RWPE2 (cell line): ENCODE measurements at regions not wholly inside any gene's neighbourhood (a gene's known extent, or its start where the extent isn't known, plus 50 kb on each side); places are given as distances from the start of the nearest gene placed in this dataset.

Experiments used
- ATAC-seq: fragments of 200-7000 bp; cut with Tn5 transposase; 3 replicates; pipeline ENCODE4 v1.9.1; 2021; ENCODE audit warnings: low read depth
- DNase-seq: peaks from one replicate; pipeline ENCODE4 v3.0.0-alpha.2; 2020; ENCODE audit warnings: low spot score
- H3K27ac ChIP-seq: fragments of 450-650 bp; 2 replicates; pipeline ENCODE4 v1.5.1; 2017; ENCODE audit warnings: mild to moderate bottlenecking; ENCODE audit not compliant: poor library complexity, severe bottlenecking
- H3K27me3 ChIP-seq: fragments of 250-450 bp; sonication (Bioruptor Pico); 2 replicates; pipeline ENCODE4 v1.5.1; 2021; ENCODE audit warnings: mild to moderate bottlenecking, moderate library complexity; ENCODE audit not compliant: insufficient read depth, poor library complexity, severe bottlenecking
- H3K36me3 ChIP-seq: fragments of 250-450 bp; sonication (Bioruptor Pico); 2 replicates; pipeline ENCODE4 v1.5.1; 2020; ENCODE audit warnings: low read depth, mild to moderate bottlenecking, moderate library complexity
- H3K4me1 ChIP-seq: fragments of 250-450 bp; sonication (Bioruptor Pico); 2 replicates; pipeline ENCODE4 v1.5.1; 2021; ENCODE audit warnings: mild to moderate bottlenecking, moderate library complexity; ENCODE audit not compliant: insufficient read depth, poor library complexity, severe bottlenecking
- H3K4me3 ChIP-seq: fragments of 250-450 bp; sonication (Bioruptor Pico); 2 replicates; pipeline ENCODE4 v1.5.1; 2021; ENCODE audit warnings: mild to moderate bottlenecking, moderate library complexity; ENCODE audit not compliant: severe bottlenecking
- H3K9me3 ChIP-seq: fragments of 250-450 bp; sonication (Bioruptor Pico); 2 replicates; pipeline ENCODE4 v1.5.1; 2021; ENCODE audit warnings: mild to moderate bottlenecking, moderate library complexity; ENCODE audit not compliant: severe bottlenecking
- TF ChIP-seq, protein P1 (sequence below): fragments of 450-650 bp; IDR thresholded peaks from one replicate; pipeline ENCODE4 v1.5.1; 2017; ENCODE audit warnings: mild to moderate bottlenecking, moderate library complexity; ENCODE audit not compliant: poor library complexity, severe bottlenecking

DNA sequence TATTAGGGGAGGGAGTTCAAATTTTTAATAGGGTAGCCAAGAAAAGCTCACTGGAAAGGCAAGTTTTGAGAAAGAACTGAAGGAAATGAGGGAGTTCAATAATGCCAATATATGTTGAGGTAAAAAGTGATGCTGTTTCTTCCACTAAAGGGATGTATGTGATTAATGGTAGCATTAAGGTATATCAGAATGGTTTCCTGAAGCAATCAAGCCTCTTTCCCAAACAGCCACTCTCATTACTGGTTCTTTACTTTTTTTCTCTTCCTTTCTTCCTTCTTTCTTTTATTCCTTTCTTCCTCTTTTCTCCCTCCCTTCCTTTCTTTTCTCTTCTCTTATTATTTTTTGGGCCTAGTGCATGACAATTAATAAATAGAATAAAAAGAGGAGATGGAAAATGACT is 433.5 kb downstream of the SATB2 start:
- Histone ChIP-seq H3K27ac (no peak overlapping the region), H3K9me3 (no peaks in the 10 kb centered on the region), H3K4me1 (no peaks in the 10 kb centered on the region), H3K36me3 (no peaks in the 10 kb centered on the region), H3K4me3 (no peak overlapping the region), H3K27me3 (no peaks in the 10 kb centered on the region)
- no peak for ATAC-seq
- TF ChIP-seq, protein P1, sequence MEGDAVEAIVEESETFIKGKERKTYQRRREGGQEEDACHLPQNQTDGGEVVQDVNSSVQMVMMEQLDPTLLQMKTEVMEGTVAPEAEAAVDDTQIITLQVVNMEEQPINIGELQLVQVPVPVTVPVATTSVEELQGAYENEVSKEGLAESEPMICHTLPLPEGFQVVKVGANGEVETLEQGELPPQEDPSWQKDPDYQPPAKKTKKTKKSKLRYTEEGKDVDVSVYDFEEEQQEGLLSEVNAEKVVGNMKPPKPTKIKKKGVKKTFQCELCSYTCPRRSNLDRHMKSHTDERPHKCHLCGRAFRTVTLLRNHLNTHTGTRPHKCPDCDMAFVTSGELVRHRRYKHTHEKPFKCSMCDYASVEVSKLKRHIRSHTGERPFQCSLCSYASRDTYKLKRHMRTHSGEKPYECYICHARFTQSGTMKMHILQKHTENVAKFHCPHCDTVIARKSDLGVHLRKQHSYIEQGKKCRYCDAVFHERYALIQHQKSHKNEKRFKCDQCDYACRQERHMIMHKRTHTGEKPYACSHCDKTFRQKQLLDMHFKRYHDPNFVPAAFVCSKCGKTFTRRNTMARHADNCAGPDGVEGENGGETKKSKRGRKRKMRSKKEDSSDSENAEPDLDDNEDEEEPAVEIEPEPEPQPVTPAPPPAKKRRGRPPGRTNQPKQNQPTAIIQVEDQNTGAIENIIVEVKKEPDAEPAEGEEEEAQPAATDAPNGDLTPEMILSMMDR = no peak
- DNase-seq = no peak

GRCh38 chr2:199019898-199020507 is 437.7 kb downstream of the SATB2 start:
- TF ChIP-seq, protein P1 = peak; percentile 59
- Histone ChIP-seq H3K36me3 (no peaks in the 10 kb centered on the region), H3K27ac (no peak overlapping the region), H3K9me3 (no peaks in the 10 kb centered on the region), H3K4me1 (no peaks in the 10 kb centered on the region), H3K4me3 (no peak overlapping the region), H3K27me3 (no peaks in the 10 kb centered on the region)
- ATAC-seq (peak; percentile 86), DNase-seq (no peak)

DNA sequence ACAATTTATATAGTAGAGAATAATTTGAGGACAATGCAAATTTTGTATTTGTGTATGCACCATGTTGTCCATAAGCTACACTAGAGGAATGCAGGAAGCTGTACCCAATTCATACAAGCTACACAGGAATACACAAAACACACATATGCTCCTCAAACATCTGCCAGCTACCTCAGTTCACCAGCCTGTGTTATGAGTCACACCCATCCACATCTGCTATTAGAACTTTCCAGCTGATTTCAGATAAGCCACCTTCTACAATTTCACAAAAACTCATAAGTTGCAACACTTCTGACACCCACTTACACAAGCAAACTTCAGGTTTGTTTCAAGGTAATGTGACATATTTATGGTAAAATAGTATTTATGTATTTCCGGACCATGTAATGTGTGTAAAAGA is 438.9 kb downstream of the SATB2 start:
- H3K27me3 ChIP-seq = no peaks in the 10 kb centered on the region
- H3K4me1 ChIP-seq = no peaks in the 10 kb centered on the region
- no peak overlapping the region for H3K4me3 ChIP-seq
- no peaks in the 10 kb centered on the region for H3K36me3 ChIP-seq
- DNase-seq (no peak), ATAC-seq (no peak)
- no peaks in the 10 kb centered on the region for H3K9me3 ChIP-seq
- H3K27ac ChIP-seq = no peak overlapping the region
- TF ChIP-seq, protein P1 = no peak

DNA sequence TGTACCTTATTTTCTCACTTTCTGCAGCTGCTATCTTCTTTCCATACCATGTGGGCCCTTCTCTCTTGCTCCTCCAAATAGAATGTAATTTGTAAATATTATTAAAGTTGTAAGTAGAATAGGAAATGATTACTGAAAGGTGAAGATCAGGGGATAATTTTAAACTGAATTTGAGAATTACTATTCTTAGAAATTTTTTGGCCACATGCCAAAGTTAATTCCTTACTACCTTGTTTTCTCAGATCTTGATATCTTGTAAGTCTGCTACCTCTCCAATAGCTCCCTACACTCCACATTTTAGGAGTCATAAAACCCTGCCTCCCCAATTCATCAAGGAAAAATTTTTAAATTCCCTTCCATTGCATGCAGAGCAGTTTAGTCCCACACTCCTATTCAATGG is 442.7 kb downstream of the SATB2 start:
- ATAC-seq (no peak), DNase-seq (no peak)
- Histone ChIP-seq H3K9me3 (no peaks in the 10 kb centered on the region), H3K27ac (no peak overlapping the region), H3K27me3 (no peaks in the 10 kb centered on the region), H3K4me1 (no peaks in the 10 kb centered on the region), H3K4me3 (no peak overlapping the region), H3K36me3 (no peaks in the 10 kb centered on the region)
- TF ChIP-seq, protein P1 = no peak

DNA sequence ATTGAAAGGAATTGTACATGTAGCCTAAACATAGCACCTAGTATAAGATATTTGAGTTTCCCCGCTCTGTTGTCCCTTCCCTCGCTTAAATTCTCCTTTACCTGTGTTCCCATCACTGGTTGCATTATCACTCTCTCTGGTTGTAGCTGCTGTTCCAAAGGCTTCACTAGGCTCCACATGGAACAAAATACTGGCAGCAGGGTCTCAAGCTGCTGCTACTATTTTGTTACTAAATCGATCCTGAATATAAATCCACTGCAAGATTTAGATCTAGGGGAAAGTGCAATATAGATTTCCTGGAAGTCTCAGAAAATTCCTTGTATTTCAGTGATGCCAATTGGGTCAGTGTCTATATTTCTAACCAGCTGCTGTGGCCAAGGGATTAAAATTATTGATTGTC is 443.5 kb downstream of the SATB2 start:
- ATAC-seq = no peak
- TF ChIP-seq, protein P1 = no peak
- H3K27me3 ChIP-seq = no peaks in the 10 kb centered on the region
- no peak overlapping the region for H3K4me3 ChIP-seq
- no peak overlapping the region for H3K27ac ChIP-seq
- DNase-seq = no peak
- no peaks in the 10 kb centered on the region for H3K9me3 ChIP-seq
- H3K36me3 ChIP-seq = no peaks in the 10 kb centered on the region
- H3K4me1 ChIP-seq = no peaks in the 10 kb centered on the region
